ENCODE measurements at regions not wholly inside any gene's neighbourhood (a gene's known extent, or its start where the extent isn't known, plus 50 kb on each side); places are given as distances from the start of the nearest gene placed in this dataset.
"Not testable (repeated sequence)": the region's sequence is repeated elsewhere in the genome, so short reads cannot be mapped to it uniquely, and the experiment has no call there.

- DNase-seq: no peak
Observed at GRCh38 chr4:111045992-111046391, 423.1 kb upstream of the PITX2 start.

DNA sequence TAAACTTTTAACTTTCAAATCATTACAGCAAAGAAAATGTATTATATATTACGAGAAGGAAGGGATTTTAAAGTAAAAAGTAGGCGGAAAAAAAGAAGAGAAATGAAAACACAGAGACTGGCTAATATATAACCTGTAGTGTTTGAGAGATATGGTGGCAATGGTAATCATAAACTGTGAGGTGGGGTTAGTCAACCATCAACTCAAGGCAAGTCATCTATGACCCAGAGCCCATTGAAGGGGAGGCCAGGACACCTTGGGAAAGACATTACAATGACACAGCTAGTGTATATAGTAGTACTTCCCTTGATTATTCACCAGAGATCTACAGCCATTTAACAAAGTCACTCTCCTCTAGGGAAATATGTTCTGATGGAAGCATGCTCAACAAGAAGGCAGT, 423.9 kb upstream of the PITX2 start:
- no peak for DNase-seq

DNA sequence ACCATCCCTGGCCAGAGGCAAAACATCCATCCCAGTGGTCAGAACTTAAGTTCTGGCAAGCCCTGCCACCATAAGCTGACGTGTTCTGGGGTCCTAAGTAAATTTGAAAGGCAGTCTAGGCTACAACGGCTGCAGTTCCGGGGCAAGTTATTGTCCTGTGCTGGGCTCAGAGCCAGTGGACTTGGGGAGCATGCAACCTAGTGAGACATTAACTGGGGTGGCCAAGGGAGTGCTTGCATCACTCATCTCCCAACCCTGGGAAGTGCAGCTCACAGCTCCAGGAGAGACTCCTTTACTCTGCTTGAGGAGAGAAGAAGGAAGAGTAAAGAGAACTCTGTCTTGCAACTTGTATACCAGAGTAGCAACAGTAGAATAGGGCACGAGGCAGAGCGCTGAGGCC, 425.4 kb upstream of the PITX2 start:
- DNase-seq: no peak

GRCh38 chr4:111064342-111064993, 441.6 kb upstream of the PITX2 start:
- DNase-seq: peak; percentile 93 to 97

DNA sequence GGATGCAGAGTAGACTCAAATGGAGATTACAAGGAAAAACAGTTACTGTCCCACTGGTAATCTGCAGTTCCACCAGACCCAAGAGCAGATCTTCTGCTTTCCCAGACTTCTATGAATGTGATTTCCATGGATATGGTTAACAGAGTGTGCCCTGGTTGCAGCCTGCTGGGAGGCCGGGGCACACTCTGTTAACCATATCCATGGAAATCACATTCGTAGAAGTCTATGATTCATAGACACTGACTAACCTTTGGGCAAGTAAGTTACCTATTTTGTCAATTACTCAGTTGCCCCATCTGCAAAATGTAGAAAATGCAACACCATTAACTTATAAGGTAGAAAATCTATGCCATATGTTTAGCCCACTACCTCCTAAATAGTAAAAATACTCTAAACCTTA, 443.1 kb upstream of the PITX2 start:
- no peak for DNase-seq

DNA sequence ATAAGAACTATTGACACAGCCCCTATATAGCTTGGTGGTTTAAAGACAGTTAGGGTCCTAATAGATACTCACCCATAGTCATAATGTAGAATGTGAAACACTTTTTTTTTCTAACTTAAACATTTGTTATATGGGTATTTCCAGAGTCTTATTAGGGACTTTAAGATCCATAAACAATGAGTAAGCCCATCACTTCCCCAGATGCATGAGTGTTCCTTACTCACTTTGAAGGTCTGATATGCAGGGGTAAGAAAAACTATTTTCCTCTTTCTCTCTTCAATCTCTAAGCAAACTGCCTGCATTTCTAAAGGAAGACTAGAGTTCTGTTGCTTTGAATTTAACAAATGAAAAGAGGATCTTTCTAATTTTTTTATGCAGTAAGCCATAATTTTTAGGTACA, 443.6 kb upstream of the PITX2 start:
- no peak for DNase-seq

DNA sequence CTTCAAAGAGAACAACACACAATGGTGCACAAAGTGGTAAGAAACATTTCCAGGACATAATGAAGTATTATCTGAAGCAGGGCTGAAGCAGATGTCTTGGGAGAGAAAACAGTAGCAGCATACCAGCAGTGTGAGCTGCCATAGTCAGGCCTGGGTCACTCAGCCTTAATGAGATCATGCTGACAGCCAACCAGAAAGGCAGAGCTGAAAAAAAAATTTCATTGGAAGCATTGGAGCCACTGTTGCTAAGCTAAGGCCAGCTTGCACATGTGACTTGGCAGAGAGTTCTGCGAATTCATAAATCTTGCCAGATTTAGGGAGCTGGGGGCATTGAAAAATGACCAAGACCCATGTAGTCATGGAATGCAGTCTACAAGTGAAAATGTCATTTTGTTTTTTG, 444.0 kb upstream of the PITX2 start:
- no peak for DNase-seq

- no peak for DNase-seq
Observed at GRCh38 chr4:111068883-111069282, 446.0 kb upstream of the PITX2 start.

DNA sequence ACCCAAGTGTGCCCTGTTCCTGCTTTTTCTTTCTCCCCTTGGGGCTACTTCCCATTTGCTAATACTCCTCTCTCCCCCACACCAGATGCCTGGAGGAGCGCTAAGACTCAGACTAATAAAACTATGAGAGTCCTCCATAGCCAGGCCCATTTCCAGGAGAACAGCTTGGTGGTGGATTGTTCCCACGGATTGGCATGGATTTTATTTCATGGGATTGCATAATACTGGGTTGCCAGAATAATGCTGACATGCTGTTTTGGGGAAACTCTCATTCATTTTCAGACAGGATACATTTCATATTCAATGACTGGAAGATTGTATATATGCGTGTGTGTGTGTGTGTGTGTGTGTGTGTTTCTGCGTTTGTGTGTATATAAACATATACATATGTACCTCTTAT, 447.5 kb upstream of the PITX2 start:
- DNase-seq: no peak

DNA sequence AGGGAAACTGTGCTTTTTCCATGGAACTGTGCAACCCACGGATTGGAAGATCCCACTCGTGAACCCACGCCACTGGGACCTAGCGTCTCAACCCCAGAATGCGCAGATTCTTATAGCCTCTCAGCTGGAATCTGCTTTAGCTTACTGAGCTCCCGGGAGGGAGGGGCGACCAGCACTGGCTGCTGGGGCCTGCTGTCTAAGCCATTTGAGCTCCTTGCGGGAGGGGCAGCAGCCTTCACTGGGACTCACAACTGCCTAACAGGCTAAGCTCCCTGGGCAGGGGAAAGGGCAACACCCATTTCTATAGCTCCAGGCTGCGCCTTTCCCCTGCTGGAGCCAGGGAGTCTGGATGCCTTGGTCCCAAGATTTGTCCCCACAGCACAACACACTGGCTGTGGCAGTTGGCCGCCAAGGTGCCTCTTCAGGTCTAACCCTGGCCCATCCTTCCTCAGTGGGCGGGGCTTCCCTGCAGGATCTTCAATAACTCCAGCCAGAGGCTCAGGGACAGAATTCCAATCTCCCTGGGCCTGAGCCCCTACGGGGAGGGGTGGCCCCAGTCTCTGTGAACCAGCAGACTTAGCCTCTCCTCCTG, 451.7 kb upstream of the PITX2 start:
- no peak for DNase-seq

DNA sequence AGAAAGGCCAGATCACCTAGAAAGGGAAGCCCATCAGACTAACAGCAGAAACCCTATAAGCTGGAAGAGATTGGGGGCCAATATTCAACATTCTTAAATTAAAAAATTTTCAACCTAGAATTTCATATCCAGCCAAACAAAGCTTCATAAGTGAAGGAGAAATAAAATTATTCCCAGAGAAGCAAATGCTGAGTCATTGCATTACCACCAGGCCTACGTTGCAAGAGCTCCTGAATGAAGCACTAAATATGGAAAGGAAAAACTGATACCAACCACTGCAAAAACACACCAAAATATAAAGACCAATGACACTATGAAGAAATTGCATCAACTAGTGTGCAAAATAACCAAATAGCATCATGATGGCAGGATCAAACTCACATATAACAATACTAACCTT, 453.4 kb upstream of the PITX2 start:
- not testable (repeated sequence) for DNase-seq

GRCh38 chr4:111108153-111108552, 485.3 kb upstream of the PITX2 start:
- DNase-seq: peak; percentile 72 to 77

DNA sequence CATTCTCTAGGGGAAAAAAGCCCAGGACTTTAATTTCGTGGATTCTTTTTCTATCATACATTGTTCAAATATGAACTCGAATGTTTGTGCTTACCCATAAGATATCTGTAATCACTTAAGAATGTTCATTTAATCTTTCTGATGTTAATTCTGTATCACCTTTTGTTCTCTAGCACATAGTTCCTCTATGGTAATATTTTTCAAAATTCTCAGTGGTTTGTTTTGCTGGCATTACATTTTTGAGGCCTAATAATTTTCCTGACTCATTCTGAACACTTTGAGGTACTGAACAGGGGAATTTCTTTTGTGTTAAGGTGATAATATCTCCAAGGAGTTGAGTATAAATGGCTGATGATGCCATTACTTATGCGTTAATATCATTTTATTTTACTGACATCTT, 490.7 kb upstream of the PITX2 start:
- DNase-seq: no peak

GRCh38 chr4:111115881-111116280, 493.0 kb upstream of the PITX2 start:
- no peak for DNase-seq

DNA sequence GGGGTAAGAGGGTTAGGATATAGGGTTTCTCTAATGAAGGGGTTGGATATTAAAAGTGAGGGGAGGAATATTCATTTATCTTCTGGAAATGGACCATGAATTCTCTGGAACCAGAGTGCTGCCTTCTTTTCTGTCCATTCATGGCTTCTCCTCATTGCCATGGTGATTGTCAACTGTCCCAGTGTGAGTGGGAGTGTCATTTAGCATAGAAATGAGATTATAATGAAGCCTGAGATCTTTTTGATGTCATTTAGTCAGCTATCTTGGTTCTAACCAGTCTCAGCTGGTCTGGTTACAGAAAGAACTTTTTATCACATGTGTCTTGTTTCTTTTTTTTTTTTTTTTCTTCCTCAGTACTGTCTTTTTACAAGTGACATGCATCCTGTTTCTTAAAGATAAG, 497.3 kb upstream of the PITX2 start:
- no peak for DNase-seq

GRCh38 chr4:111126340-111126739, 503.5 kb upstream of the PITX2 start:
- no peak for DNase-seq

GRCh38 chr4:111127841-111128240, 505.0 kb upstream of the PITX2 start:
- DNase-seq: no peak

DNA sequence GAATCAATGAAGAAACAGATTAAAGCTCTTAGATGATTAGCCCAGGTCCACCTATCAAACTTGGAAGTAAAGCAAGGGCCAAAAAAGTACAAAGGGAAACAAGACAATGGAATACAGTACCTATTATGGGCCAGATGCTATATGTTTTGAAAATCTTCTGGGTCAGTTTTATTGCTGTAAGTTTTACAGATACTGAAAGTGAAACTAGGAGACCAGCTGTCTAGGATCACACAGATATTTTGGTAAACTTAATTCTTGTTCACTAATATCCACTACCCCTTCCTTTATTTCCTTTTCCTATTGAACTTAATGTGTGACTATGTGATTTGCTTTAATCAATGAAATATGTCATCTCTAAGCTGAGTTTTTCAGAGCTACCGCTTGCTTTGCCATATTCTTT, 505.4 kb upstream of the PITX2 start:
- DNase-seq: no peak

DNA sequence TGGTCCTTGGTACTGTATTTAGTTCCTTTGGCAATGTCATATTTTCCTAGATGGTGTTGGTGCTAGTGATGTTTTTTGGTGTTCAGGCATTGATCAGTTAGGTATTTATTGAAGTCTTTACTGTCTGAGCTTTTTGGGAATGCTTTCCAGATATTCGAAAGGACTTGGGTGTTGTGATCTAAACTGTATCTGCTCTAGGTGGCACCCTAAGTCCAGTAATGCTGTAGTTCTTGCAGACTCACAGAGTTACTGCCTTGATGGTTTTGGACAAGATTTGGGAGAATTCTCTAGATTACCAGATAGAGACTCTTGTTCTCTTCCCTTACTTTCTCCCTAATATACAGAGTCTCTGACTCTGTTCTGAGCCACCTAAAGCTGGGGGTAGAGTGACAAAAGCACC, 513.6 kb upstream of the PITX2 start:
- DNase-seq: peak in 1 of 2 experiments; percentile 14

DNA sequence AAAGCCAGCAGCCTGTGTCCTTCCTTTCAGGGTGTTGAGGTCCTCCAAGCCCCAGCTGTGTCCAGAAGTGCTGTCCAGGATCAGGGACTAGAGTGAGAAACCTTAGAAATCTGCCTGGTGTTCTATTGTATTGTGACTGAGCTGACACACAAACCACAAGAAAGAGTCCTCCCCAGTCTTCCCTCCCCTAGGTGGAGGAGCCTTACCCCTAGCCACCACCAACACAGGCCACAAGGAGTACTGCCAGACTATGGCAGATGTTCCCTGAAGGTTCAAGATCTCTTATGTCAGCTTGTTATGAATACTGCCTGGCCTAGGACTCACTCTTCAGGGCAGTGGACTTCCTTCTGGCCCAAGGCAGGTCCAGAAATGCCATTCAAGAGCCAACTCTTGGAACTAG, 514.1 kb upstream of the PITX2 start:
- DNase-seq: no peak

DNA sequence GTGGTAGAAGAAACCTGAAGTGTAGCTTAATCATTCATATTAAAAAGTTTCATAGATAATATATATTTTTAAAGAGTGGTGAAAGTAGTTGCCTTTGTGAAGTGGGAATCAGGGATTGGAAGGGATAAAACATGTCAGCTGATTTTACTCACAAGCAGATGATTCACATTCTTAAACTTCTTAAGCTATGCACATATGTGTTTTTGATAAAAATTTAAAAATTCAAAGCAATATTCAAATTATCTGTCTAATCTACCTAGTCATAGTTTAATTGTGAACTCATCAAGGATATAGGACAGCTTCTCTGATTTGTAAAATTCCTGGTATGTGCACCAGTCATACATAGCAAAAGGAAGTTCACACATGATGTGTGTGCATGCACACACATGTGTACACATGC, 520.6 kb upstream of the PITX2 start:
- no peak for DNase-seq

- DNase-seq: no peak
Observed at GRCh38 chr4:111154934-111155333, 532.1 kb upstream of the PITX2 start.

DNA sequence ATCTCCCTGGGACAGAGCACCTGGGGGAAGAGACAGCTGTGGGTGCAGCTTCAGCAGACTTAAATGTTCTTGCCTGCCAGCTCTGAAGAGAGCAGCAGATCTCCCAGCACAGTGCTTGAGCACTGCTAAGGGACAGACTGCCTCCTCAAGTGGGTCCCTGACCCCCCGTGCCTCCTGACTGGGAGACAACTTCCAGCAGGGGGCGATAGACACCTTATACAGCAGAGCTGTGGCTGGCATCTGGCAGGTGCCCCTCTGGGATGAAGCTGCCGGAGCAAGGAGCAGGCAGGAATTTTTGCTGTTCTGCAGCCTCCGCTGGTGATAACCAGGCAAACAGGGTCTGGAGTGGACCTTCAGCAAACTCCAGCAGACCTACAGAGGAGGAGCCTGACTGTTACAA, 541.7 kb upstream of the PITX2 start:
- DNase-seq: not testable (repeated sequence)

DNA sequence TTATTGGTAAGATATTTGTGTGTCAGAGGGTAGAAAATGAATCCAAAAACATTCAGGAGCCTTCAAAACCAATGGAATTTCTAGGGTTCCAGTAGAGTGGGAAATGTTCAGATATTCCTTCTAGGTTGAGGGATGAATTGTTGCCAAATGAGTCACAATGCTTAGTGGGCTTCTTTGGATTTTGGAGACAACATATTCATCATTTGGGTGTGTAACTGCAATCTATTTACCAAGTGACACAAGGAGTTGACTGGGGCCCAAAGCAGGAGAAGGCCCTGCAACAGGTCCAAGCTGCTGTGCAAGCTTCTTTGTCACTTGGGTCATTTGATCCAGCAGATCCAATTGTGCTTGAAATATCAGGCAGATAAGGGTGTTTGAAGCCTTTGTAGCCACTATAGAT, 551.5 kb upstream of the PITX2 start:
- no peak for DNase-seq

DNA sequence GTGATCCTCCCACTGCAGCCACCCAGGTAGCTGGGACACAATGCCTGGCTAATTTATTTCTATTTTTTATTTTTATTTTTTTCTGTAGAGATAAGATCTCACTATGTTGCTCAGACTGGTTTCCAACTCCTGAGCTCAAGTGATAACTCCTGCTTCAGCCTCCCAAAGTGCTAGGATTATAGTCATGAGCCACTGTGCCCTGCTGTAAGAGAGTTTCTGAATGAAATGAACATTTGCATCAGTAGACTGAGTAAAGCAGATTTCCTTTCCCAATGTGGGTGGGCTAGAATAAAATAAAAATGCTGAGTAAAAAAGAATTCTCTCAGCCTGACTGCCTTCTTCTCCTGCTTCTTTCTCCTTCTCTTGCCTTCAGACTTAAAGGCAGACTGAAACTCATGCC, 555.4 kb upstream of the PITX2 start:
- DNase-seq: no peak

Measured in Kasumi-1 (cell line).